NCI-H2227 (cell line): ENCODE measurements at regions not wholly inside any gene's neighbourhood (a gene's known extent, or its start where the extent isn't known, plus 50 kb on each side); places are given as distances from the start of the nearest gene placed in this dataset.
"Not testable (repeated sequence)": the region's sequence is repeated elsewhere in the genome, so short reads cannot be mapped to it uniquely, and the experiment has no call there.

Experiments
- DNase-seq: peaks from one replicate; lab custom pipeline; 2025; ENCODE audit not compliant: unreplicated experiment; lab: John Stamatoyannopoulos, UW

DNA sequence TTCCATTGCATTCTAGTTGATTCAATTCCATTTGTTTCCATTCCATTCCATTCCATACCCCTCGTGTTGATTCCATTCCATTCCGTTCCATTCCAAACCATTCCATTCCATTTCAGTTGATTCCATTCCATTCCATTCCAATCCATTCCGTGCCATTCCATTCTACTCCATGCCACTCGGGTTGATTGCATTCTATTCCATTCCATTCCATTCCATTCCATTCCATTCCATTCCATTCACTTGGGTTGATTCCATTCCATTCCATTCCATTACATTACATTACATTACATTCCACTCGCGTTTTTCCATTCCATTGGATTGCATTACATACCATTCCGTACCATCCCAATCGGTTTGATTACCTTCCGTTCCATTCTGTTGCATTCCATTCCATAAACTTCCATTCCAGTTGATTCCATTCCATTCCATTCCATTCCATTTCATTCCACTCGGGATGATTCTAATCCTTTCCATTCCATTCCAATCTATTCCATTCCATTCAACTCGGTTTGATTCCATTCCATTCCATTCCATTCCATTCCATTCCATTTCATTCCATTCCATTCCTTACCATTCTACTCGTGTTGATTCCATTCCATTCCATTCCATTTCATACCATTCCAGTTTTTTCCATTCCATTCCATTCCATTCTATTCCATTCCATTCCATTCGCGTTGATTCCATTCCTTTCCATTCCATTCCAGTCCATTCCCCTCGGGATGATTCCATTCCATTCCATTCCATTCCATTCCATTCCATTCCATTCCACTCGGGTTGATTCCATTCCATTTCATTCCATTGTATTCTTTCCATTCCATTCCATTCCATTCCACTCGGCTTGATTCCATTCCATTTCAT is 1140.4 kb downstream of the RPIA start:
- no peak for DNase-seq

GRCh38 chr2:89833116-89833779 is 1141.8 kb downstream of the RPIA start:
- DNase-seq: no peak

GRCh38 chr2:89833780-89834117 is 1142.3 kb downstream of the RPIA start:
- no peak for DNase-seq

DNA sequence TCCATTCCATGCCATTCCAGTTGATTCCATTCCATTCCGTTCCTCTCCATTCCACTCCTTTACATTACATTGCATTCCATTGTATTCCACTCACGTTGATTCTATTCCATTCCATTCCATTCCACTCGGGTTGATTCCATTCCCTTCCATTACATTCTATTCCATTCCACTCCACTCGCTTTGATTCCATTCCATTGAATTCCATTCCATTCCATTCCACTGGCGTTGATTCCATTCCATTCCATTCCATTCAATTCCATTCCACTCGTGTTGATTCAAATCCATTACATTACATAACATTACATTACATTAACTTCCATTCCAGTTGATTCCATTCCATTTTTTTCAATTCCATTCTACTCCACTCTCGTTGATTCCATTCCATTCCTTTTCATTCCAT is 1142.8 kb downstream of the RPIA start:
- no peak for DNase-seq

- DNase-seq: not testable (repeated sequence)
These were observed 1144.9 kb downstream of the RPIA start for GRCh38 chr2:89836326-89836725.

GRCh38 chr2:89837962-89838625 is 1146.6 kb downstream of the RPIA start:
- no peak for DNase-seq

DNA sequence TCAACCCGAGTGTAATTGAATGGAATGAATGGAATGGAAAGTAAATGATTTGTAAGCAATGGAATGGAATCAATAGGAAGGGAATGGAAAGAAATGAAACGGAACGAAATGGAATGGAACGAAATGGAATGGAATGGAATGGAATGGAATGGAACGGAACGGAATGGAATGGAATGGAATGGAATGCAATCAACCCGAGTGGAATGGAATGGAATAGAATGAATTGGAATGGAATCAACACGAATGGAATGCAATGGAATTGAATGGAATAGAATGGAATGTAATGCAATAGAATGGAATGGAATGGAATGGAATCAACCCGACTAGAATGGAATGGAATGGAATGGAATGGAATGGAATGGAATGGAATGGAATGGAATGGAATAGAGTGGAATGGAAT is 1148.7 kb downstream of the RPIA start:
- not testable (repeated sequence) for DNase-seq

- DNase-seq: not testable (repeated sequence)
These were observed 1149.5 kb downstream of the RPIA start for GRCh38 chr2:89840781-89841475.

DNA sequence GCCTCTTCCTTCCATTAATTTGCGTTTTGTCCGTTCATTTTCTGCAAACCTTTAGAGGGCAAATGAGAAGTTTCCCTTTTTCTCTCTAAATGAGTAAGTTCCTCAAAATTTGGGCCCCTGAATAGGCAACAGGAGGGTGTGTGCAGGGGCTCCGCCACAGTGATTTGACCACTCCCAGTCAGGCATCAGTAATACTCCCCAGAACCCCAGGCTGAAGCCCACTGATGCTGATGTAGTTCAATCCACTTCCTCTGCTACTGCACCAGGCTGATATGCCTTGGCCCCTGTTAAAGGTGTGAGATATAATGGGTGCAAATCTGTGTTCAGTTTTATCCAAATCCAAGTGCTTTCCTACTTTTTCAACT is 1150.0 kb downstream of the RPIA start:
- DNase-seq: no peak

GRCh38 chr2:89842180-89842908 is 1150.9 kb downstream of the RPIA start:
- DNase-seq: no peak

DNA sequence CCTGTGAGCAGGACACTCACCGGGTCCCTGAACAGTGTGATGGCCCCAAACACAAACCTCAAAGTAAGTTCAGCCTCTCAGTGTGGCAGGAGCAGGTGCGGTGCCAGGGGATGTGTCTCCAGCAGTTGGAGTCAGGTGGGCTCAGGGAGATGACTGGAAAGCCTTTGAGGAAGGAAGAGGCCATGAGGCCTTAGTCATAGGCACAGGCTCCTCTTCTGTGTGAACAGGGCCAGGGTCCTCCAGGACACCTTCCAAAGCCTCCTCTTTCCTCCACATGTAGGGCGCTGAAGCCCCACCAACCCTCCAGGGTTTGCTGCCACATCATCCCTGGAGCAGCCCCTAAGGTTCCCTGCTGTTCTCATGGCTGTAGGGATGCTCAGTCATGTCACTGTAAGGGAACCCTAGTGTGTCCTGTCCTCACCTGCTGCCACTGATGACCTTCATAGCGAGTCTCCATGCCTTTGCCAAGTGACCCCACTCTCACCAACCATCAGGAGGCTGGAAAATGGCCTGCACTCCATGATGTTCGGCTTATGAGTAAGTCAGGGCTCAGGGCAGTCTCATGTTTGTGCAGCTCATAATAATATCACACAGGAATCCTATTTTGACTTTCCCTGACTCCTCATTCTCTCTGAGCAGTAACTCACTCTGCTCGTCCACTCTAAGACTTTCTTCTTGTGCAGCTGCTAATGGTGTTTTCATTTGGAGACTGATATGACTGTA is 1152.9 kb downstream of the RPIA start:
- DNase-seq: no peak

DNA sequence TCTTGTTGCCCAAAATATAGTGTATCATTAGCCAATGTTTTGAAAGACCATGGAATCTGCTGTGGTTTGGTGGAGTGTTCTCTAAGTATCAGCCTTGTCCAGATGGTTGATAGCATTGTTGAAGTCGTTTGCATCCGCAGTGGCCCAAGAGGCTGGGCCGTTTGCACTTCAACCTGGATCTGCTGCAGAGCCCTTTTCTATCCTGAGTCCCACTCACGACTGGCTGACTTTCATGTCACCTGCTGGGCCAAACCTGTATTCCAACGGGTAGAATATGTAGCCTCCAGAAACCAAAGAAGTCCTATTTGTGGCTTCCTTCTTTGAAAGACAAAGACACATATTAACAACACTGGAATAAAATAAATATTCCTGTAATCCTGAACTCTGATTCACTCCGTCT is 1154.1 kb downstream of the RPIA start:
- DNase-seq: no peak

DNA sequence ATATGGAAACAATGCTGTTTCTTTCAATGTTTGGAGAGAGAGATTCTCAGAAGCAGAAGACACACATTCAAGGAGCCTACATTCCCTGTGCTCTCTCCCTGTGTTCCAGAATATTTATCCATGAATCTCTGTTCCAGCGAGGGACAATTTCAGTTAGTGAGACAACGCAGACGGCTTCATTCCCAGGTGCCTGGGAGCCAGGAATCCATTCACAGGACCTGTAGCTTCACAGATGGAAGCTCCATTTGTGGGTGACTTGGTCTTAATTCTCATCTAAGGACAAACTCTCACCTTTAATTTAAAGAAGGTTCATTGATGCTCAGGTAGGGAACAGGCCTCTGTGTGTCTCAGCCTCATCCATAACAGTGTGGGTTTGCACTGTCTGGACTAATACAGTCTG is 1156.6 kb downstream of the RPIA start:
- DNase-seq: no peak

- no peak for DNase-seq
These were observed 1157.4 kb downstream of the RPIA start for GRCh38 chr2:89848763-89849368.

- no peak for DNase-seq
These were observed 1158.3 kb downstream of the RPIA start for GRCh38 chr2:89849731-89850130.

DNA sequence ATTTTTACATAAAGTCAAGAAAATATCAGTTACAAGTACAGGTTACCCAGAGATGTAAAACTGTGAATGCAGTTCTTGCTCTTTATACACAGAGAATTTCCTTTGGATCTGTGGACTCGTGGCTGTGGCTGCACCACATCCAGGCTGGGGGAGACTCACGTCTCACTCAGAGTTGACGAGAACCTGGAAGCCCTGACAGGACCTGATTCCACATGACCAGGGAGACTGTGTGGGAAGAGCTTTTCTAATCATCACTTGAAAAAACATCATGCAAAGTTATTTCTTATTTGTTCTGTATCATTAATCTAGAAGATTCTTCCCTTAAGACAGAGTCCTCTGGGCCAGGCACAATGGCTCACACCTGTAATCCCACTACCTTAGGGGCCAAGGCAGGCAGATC is 1159.0 kb downstream of the RPIA start:
- no peak for DNase-seq

DNA sequence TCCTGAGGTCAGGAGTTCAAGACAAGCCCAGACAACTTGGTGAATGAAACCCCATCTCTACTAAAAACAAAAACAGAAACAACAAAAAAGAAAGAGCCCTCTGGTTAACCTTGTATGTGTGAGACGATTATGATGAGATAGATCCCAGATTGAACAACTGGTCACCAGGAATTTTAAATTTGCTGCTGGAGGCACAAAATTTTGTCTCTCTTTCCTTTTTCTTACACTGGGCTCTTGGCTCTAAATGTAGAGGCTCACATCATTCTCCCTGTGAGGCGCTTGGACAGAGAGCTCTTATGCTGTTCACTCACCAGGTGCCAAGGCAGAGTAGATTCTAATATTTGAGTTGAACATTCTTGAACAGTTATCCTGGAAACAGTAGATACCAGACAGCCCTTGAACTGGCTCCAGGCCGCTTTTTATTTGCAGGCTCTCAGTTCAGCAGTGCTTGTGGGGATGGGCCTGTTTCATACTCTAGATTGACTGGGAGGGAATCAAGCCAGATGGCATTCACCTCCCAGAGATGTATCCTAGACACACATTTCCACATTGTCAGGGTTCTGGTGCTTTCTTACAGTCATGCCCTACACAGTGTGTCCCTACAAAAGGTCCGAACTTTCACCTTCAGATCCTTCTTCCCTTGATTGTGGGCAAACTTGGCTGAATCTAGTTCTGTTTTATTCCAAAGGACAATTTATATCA is 1159.6 kb downstream of the RPIA start:
- DNase-seq: no peak

DNA sequence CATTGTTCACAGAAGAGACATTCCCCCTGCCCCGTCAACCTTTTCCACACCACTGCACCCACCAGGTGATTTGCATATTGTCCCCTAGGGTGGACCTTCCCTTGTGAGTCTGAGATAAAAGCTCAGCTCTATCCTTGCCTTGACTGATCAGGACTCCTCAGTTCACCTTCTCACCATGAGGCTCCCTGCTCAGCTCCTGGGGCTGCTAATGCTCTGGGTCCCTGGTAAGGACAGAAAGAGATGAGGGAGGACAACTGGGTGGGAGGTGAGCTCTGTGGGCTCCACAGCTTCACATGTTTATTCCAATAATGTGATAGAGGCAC is 1160.1 kb downstream of the RPIA start:
- DNase-seq: no peak

GRCh38 chr2:89853427-89853826 is 1162.0 kb downstream of the RPIA start:
- DNase-seq: not testable (repeated sequence)
